ENCODE measurements at regions not wholly inside any gene's neighbourhood (a gene's known extent, or its start where the extent isn't known, plus 50 kb on each side); places are given as distances from the start of the nearest gene placed in this dataset.
"Not testable (repeated sequence)": the region's sequence is repeated elsewhere in the genome, so short reads cannot be mapped to it uniquely, and the experiment has no call there.

DNA sequence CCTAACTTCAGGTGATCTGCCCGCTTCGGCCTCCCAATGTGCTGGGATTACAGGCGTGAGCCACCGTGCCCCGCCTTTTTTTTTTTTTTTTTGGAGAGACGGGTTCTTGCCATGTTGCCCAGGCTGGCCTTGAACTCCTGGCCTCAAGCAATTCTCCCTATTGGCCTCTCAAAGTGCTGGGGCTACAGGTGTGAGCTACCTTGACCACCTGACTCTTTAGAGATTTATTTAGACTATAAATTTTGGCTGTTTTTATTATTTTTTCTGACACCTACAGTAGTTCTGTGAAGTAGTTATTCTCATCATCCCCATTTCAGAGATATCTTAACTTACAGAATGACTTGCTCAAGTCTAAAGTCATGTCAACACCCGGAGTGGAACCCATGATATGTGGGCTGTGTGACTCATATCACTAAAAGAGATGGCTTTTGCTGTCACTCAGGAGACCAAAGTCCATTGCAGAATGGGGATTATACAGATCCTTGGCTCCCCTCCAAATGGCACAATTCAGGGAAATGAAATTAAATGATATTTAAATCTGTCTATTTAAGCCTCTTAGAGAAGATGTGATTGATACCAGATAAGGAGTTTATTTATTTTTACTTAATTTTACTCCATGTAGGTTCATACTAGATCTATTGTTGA is 93.2 kb downstream of the CTH start:
- TF ChIP-seq, protein P1, sequence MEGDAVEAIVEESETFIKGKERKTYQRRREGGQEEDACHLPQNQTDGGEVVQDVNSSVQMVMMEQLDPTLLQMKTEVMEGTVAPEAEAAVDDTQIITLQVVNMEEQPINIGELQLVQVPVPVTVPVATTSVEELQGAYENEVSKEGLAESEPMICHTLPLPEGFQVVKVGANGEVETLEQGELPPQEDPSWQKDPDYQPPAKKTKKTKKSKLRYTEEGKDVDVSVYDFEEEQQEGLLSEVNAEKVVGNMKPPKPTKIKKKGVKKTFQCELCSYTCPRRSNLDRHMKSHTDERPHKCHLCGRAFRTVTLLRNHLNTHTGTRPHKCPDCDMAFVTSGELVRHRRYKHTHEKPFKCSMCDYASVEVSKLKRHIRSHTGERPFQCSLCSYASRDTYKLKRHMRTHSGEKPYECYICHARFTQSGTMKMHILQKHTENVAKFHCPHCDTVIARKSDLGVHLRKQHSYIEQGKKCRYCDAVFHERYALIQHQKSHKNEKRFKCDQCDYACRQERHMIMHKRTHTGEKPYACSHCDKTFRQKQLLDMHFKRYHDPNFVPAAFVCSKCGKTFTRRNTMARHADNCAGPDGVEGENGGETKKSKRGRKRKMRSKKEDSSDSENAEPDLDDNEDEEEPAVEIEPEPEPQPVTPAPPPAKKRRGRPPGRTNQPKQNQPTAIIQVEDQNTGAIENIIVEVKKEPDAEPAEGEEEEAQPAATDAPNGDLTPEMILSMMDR (IDR thresholded peaks at IDR 0.05; ENCODE audit: insufficient read depth, low read depth, low read length), result no peak
- no peak overlapping the region for H3K4me3 ChIP-seq (ENCODE audit: low read depth, low read length)
- peak; percentile 49 for DNase-seq (ENCODE audit: low read depth)

DNA sequence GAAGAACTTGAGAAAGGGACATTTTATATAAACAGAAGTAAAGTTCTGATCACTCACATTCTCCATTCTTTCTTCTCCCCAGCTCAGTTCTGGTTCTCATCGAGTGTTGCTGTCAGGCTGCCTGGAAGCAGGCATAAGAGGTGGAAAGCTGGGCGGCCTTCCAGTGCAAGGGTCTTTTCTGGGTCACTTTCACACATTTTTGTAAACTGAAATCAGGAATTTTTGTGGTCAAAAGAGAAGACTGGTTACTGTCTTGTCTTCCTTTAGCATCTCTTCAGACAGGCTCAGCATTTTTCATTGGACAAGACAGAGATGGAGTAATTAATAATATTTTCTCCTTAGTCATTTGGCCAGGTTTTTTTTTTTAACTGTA is 93.7 kb downstream of the CTH start:
- H3K4me3 ChIP-seq (ENCODE audit: low read depth, low read length), result no peak overlapping the region
- TF ChIP-seq, protein P1 (IDR thresholded peaks at IDR 0.05; ENCODE audit: insufficient read depth, low read depth, low read length), result no peak
- peak; percentile 93 for DNase-seq (ENCODE audit: low read depth)

DNA sequence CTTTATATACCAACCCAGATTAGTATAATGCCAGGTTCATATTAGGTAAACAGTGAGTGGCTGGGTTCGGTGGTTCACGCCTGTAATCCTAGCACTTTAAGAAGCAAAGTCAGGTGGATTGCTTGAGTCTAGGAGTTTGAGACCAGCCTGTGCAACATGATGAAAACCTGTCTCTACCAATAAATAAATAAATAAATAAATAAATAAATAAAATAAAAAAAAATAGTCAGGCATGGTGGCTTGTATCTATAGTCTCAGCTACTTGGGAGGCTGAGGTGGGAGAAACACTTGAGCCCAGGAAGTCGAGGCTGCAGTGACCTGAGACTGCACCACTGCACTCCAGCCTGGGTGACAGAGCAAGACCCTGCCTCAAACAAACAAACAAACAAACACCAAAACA is 96.9 kb downstream of the CTH start:
- DNase-seq (ENCODE audit: low read depth); H3K4me3 ChIP-seq (ENCODE audit: low read depth, low read length): not testable (repeated sequence)

DNA sequence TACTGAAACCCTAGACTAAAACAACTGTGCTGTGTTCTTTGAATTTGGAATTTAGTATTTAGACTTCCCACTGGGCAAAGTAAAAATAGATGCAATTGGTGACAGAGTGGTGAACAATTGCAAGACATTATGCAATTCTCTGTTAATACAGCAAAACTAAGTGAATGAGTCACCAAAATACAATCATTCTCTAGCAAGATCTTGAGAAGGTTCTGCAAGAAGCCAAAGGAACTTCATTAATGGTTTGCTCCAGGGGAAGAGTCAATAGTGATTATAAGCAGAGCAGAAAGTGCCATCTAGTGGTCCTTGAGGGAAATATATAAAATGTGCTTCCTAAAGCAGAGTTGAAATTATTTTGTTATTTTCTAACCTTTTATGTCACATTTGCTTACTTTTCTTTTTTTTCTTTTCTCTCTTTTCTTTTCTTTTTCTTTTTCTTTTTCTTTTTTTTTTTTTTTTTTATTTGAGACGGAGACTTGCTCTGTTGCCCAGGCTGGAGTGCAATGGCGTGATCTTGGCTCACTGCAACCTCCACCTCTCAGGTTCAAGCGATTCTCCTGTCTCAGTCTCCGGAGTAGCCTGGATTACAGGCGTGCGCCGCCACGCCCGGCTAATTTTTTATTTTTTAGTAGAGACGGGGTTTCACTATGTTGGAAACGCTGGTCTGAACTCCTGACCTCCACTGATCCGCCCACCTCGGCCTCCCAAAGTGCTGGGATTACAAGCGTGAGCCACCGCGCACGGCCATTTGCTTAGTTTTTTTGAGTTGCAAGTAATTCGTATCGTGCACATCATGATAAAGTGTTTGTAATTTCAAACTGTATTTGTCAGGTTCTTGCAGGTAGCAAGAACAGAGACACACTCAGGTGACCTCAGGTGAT is 99.2 kb downstream of the CTH start:
- TF ChIP-seq, protein P1 (IDR thresholded peaks at IDR 0.05; ENCODE audit: insufficient read depth, low read depth, low read length), result peak; percentile 66
- DNase-seq (ENCODE audit: low read depth), result peak; percentile 92
- H3K4me3 ChIP-seq (ENCODE audit: low read depth, low read length), result no peak overlapping the region

DNA sequence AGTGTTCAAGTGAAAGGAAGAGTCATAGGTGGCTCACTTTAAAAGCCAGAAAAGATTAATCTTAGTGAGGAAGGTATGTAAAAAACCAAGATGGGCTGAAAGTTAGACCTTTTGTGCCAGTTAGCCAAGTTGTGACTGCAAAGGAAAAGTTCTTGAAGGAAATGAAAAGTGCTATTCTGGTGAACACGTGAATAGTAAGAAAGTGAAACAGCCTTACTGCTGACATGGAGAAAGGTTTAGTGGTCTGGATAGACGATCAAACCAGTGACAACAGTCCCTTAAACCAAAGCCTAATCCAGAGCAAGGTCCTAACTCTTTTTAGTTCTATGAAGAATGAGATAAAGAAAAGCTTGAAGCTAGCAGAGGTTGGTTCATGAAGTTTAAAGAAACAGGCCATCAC is 106.4 kb downstream of the CTH start:
- TF ChIP-seq, protein P1 (IDR thresholded peaks at IDR 0.05; ENCODE audit: insufficient read depth, low read depth, low read length), result no peak
- DNase-seq (ENCODE audit: low read depth), result no peak
- no peak overlapping the region for H3K4me3 ChIP-seq (ENCODE audit: low read depth, low read length)

DNA sequence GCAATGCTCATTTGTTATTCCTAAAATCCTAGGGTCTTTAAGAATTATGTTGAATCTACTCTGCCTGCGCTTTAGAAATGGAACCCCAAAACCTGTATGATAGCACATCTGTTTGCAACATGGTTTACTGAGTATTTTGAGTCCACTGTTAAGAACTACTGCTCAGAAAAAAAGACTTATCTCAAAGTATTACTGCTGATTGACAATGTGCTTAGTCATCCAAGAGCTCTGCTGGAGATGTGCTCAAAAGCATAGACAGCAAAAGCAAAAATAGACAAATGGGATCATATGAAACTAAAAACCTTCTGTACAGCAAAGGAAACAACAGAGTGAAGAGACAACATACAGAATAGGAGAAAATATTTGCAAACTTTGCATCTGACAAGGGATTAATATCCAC is 107.0 kb downstream of the CTH start:
- no peak overlapping the region for H3K4me3 ChIP-seq (ENCODE audit: low read depth, low read length)
- TF ChIP-seq, protein P1 (IDR thresholded peaks at IDR 0.05; ENCODE audit: insufficient read depth, low read depth, low read length), result no peak
- no peak for DNase-seq (ENCODE audit: low read depth)

DNA sequence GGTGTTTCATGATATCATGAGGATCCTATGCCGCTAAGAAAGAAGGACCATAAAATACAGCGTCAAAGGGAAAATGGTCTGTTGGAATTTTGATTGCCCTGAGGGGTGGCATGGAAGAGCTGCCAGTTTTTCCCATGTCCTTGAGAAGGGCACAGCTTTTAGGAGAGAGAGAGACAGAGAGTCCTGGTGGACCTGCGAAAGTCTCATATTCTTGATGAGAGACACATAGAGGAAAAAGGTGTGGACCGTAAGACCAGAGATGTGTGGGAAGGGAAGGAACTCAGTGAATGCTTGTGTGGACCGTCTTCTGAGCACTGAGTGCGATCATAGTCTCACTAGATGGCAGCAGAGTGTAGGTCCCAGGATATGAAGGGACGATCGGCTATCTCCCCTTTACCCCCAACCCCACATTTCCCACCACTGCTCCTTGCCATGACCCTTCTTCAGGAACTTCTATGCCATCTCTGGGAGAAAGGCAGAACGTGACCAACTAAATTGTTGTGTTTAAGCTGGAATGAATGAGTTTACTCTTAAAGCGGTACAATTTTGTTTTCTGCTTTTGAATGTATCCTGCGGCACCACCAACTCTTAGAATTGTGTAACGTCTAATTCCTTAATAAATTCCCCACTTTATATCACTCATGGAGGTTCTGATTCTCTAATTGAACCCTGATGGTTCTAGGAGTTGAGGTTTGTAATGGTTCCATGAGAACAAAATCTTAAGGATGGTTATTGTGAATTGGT is 117.7 kb downstream of the CTH start:
- peak; percentile 38 for DNase-seq (ENCODE audit: low read depth)
- no peak overlapping the region for H3K4me3 ChIP-seq (ENCODE audit: low read depth, low read length)
- TF ChIP-seq, protein P1 (IDR thresholded peaks at IDR 0.05; ENCODE audit: insufficient read depth, low read depth, low read length), result peak; percentile 63
